GM21515 (cell line): ENCODE measurements at regions not wholly inside any gene's neighbourhood (a gene's known extent, or its start where the extent isn't known, plus 50 kb on each side); places are given as distances from the start of the nearest gene placed in this dataset.
"Not testable (repeated sequence)": the region's sequence is repeated elsewhere in the genome, so short reads cannot be mapped to it uniquely, and the experiment has no call there.

ENCODE experiments used
- ATAC-seq: cut with Tn5 transposase; IDR thresholded peaks from one replicate; pipeline ENCODE4 v1.9.1; 2021; ENCODE audit not compliant: unreplicated experiment

DNA sequence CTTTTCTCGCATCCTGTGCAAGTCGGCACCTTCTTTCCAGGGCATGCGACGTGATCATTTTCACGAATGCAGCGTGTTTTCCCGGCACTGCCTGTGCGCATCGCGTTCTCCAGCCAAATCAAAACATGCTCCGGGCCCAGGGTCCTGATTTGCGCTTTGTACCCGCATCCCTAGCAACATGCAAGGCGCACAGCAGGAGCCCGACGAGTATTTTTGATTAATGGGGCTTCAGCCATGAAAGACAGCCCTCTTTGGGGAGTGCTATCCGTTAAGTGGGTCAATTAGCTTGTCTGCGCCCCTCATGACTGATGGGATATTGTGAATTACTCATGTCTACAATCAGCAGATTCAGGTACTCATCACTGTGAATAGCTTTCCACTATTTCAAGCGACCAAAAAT is 243.3 kb upstream of the RNF32 start:
- no peak for ATAC-seq

DNA sequence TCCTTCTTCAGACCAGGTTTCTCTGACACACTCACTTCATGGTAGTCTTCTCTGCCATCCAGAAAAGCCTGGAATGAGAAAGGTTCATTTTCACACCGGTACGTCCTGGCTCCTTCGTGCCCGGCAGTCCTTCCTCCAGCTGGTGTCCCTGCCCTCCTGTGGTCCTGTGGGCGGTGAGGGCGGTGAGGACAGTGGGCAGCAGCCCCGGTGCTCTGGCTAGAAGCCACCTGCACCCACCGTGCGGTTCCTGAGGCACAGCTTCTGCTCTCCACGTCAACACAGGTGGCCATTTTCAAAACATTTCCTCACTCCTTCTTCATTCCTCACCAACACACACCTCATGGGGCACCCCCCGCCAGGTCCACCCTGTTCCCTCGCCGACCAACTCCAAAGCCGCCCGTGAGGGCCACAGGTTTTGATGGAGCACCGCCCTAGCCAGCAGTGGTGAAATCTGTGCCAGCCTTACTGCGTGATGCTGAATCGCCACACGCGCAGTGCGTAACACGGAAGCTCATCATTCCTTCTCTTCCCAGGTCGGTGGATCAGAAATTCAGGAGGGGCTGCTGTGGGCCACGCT is 251.4 kb upstream of the RNF32 start:
- no peak for ATAC-seq

DNA sequence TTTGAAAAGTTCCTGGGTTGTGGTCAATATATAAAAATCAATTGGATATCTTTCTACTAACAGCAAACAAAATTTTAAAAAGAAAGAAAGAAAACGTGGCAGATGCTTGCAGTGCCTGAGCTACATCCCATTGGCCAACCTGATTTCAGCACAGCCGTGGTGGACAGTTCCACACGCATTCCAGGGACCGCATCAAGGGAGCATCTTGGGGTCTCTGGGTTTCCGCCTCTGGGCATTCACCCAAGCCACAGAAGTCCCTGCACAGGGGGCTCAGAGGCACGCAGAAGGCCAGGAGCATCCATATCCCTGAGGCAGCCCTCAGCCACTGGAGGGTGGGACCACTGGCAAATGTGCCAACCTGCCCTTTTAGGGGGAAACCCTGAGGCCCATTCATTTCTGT is 254.5 kb upstream of the RNF32 start:
- no peak for ATAC-seq

DNA sequence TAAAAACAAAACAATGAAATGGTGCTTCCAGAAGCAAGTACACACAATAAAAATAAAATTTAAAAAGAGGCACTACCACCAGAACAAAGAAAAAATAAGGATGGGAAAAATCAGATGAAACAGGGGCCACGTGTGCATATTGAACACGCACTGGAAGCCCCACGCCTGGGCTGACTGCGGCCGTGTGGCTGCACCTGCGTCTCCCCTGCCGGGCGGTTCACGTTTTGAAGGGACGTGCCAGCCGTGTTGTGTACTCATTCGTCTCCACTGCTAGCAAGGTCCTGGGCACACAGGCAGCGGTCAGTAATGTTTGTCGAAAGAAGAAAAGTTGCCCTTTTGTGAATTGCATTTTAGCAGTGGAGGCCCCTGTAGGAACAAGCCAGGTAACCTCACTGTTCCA is 255.9 kb upstream of the RNF32 start:
- no peak for ATAC-seq

DNA sequence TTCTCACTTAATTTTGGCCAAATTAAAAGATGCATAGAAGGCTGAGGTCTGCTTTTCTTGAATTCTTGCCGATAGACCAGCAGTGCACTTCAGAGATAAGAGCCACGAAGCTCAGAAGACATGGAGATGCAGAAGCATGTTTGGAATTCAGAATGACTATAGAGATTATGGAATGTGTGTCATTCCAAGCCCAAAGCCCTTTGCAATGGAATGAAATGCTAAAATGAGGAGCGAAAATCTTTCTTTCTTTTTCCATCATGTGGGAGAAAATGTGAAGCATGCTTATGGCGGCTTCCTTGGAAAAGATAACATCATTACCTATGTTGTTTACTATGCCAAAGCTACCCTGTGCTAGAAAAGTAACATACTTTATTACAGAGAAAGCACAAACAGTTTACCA is 257.0 kb upstream of the RNF32 start:
- no peak for ATAC-seq

DNA sequence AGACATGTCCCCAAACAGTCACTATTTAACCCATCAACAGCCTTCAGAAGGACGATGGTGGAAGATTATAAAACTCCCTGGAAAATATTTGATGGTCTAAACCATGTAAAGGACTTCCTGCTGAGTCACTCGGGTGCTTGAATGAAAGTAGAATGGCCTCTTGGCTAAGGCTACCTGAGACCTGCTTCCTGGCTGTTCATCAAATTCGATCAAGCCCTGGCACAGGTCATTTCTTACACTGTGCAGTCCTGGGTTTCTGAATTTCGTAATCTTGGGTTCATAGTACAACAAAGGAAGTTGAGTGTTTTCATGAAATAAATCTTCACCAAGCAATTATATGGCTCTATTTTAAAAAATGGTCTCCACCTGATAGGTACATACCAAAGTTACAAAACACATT is 260.3 kb upstream of the RNF32 start:
- no peak for ATAC-seq

DNA sequence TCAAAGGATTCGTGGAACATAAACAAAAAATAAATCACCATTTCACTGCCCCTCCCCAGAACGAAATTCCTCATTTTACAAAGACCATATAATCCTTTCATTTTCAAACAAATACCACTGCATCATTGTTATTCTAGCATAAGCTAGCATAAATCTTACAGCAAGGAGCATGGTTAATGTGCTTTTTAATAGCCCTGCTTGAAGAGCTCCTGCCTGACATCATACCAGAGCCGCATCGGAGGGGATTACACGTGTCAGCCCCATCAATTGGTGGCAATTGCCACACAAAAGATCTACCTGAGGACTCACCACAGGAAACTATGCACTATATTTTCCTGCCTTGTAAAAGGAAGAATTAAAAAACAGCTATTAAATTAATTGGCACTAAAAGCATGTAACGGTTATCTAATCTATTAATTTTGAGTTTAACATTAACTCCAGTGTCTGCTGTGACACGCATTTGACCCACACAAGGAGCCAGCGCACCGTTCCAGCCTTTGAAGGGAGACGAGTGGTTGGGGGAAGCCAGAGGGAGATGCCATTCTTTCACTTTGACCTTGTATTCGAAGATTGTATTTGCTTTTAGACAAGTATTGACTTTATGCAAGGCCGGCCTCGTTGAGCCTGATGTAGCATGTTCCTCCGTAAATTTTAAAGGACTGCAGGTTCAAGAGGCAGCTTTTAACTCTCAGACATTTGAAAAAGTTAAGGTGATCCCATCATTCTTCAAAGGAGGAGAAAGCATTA is 261.1 kb upstream of the RNF32 start:
- ATAC-seq = no peak

DNA sequence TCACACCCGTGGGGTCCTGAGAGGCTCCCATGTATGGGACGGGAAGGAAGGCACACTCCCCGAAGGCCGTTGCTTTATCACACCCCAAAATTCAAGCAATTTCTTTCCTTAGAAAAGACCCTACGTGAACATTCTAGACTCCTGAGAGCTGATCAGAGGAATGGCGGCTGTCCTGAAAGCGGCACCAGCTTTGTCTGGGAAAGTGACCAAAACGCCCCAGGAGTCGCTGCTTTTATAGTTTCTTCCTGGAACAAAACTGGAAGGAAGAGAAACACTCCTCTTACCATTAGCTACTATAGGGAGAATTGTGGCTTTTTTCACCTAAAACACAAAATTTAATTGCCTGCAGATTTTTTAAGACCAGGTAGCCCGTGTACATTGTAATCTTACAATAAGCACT is 261.8 kb upstream of the RNF32 start:
- ATAC-seq = no peak

DNA sequence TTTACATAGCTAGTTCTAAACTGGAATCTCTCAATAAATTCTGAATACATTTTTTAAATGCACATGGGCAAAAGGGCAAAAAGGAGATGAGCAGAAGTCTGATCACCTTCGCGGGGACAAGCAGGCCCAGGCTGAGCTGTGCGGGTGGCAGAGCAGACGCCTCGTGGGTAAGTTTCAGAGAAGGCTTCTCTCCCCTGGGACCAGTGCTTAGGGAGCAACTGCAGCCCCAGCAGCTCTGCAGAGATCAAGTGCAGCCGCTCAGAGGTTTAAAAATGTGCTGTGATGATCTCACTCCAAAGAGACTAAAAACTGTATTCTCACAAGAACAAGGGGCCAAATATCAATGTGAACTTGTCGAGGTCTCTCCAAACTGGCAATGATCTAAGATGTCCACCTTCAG is 264.3 kb upstream of the RNF32 start:
- no peak for ATAC-seq

DNA sequence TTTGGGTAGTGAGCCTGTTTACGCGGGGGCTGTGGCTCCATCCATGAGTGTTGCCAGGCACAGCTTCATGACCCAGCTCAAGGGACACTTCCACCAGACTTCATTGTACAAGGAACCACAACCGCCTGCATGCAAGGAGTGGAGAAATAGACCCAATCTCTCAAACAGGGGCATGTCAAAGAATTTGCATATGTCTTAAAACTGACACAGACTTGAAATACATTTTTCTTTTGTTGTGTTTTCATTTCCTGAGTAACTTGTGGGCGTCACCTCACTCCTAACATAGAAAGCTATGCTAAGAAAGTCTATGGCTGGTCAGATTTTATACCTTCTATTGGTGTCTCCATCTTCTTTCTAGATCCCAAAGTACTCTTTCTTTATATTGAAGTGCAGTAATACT is 266.2 kb upstream of the RNF32 start:
- ATAC-seq = no peak

DNA sequence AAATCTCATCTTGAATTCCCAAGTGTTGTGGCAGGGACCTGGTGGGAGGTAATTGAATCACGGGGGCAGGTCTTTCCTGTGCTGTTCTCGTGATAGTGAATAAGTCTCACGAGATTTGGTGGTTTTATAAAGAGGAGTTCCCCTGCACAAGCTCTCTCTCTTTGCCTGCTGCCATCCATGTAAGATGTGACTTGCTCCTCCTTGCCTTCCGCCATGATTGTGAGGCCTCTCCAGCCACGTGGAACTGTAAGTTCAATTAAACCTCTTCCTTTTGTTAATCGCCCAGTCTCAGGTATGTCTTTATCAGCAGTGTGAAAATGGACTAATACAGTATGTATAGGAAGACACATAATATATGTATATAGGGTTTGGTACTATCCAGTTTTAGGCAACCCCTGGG is 270.6 kb upstream of the RNF32 start:
- not testable (repeated sequence) for ATAC-seq

DNA sequence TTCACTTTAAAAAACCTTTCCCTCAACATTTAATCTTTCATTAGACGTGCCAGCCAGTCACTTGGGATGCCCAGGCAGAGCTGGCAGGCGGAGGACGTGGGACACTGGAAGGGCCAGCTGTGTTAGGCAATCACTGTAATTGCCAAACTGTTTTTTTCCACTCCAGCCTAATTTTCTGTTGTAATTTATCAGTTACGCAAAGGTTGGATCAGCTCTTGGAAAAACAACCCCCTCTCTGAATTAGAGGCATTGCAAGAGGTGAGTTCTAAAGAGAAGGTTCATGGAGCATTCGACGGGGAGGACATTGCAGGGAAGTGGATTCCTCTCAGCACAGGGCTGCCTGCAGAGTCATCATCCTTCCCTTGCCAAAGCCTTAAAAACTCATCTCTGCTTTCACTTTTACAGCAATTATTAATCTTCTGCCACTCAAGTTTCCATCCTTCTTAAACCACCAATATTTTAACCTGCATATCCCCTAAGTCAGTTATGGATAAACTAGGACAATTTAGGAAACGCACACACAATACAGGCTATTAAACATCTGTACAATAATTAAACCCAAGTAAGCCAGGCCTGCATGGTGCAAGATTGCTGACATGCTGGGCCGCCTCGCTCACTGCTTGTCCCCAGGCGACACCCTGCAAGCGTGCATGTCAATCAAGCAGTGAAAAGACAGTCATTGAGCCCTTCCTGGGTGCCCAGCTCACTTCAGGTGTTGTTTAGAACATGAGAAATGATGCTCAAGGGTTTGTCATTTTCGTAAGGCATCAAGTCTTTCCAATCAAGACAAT is 272.3 kb upstream of the RNF32 start:
- ATAC-seq = no peak

DNA sequence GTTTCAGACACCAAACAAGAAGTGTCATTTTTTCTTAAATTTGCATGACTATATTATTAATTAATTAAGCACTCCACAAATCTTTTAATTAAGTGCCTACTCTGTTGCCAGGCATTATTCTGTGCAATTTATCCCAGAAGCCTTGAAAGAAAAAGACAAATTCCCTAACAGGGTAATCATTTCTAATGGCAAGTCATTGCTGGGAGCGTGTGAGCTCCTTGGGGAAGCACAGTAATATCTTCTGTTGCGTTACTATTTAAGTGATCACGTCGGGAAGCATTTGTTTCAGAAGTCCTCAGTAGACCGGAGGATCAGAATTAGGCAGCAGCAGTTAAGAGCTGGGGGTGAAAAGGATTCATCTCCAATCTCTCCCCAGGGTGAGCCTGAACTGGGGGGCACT is 276.8 kb upstream of the RNF32 start:
- ATAC-seq = no peak

DNA sequence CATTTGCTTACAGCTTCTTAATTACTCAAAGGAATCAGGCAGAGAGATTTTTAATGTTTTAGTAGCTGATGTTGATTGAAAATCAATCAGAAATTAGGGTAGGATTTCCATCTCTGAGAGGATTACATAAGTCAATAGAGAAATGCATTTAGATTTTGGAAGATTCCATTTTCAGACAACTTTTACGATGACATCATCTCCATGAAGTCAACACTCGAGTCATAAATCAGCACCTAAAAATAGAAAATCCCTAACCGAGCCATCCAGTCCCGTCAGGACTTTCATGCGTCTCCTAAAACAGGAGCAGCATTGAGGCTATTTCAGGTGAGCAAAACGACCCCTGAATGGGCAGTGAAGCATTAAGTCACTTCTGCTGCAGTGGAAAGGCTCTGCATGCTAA is 279.7 kb upstream of the RNF32 start:
- ATAC-seq = no peak

DNA sequence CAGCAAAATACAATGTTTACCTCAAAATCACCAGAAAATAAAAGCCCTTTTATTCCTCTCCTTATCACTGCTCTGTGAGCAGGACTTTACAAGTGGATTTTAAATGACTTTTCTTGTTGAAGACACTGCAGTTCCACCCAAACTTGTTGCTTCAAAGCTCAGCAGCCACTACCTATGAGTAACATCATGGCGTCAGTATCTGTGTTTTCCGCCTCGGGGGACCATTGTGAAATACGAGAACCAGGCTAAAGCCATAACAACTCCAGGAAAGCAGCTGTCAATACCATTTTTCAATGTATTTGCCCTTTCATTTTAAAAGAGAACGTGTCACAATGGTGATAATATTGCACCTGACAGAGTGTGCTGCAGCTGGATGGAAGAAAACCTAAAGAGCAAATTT is 284.0 kb upstream of the RNF32 start:
- ATAC-seq = no peak

DNA sequence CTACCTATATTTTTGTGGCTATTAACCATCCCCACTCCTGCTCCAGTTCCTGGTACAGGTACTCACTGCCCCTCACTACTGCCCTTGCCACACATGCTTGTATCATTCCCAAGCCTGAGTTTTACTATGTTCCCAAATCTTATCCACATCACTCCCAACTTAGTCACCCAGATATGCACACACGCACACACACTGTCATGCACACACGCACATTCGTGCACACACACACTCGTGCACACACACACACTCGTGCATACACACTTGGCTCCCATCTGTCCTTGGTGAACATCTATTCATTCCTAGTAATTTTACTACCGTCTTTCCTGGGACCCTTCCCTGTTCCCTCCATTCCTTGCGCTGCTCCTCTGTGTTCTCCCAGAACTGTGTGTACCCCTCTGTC is 287.2 kb upstream of the RNF32 start:
- ATAC-seq = no peak

DNA sequence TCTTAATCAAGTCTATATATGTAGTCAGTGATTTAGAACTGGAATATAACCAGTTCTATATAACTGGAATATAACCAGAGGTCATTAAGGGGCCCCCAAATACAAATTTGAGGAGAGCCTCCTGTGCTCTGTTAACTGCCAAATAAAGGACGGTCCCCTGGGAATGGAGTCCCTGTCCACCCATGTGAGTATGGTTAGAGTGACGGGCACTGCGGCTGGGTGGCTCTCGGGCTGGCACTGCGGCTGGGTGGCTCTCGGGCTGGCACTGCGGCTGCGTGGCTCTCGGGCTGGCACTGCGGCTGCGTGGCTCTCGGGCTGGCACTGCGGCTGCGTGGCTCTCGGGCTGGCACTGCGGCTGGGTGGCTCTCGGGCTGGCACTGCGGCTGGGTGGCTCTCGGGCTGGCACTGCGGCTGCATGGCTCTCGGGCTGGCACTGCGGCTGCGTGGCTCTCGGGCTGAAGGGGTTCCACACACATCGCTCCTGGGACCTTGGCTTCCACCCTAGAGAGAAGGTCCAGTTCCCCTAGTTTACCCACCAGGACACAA is 292.8 kb upstream of the RNF32 start:
- ATAC-seq = not testable (repeated sequence)

DNA sequence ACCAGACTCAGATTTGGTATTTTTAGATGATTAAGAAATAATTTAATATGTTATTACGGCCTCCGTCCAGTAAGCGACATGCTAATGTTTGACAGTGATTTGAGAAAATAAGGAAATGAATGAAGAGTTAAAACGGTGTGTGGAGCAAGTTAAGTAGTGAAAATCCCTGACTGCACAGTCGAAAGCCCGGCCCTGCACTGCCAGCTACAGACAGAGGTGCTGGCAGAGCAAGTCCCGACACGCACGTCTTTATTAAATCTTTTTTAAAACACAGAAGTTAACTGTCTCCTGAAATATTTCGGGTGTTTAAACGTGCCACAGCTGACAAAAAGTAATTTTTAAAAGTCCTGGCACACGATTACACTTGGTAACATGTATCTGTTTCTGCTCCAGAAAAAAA is 293.4 kb upstream of the RNF32 start:
- no peak for ATAC-seq

DNA sequence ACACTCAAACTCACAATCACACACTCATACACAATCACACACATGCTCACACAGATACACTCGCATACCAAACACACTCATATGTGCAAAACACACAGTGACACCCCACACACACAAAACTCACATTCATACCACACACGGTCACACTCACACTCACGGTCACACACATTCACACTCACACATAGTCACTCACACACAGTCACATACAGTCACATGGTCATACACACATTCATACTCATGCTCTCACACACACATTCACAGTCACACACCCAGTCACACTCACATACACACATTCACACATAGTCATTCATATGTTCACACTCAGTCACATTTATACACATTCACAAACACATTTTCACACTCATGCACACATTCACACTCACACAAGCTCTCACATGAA is 296.0 kb upstream of the RNF32 start:
- no peak for ATAC-seq

DNA sequence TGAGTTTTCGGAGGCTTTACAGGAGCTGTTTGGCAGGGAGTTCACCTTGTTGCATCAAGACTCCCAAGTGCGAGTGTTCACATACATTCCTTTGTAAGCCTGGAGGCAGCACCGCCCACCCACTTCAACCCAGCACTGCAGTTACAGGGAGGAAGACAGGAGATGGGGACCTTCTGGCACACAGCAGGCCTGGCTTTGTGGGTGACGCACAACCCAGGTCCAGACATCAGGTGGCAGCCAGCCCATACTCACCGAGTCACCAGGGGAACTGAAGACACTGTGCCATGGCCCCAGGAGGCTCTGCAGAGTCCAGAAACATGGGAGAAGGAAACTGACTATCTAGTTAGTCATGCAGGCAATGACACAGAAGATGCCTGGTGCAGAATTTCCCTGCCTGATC is 305.9 kb upstream of the RNF32 start:
- ATAC-seq = no peak

DNA sequence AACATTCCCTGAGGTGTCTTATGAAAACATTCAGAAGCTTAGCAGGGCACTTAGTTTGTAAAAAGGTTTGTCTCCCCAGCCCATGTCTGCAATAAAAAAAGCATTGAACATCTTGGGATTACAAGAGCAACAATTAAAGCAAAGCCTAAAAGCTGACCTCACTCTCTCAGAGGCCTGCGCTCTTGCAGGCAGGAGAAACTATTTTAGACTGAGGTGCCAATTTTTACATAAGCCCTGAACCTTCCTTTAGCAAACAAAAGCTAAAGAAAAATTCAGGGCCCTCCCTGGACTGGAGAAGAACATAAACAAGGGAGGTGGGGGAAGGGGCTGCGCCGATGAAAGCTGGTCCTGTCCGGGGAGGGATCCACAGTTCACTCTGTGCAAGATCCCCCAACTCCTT is 312.7 kb upstream of the RNF32 start:
- ATAC-seq = no peak

DNA sequence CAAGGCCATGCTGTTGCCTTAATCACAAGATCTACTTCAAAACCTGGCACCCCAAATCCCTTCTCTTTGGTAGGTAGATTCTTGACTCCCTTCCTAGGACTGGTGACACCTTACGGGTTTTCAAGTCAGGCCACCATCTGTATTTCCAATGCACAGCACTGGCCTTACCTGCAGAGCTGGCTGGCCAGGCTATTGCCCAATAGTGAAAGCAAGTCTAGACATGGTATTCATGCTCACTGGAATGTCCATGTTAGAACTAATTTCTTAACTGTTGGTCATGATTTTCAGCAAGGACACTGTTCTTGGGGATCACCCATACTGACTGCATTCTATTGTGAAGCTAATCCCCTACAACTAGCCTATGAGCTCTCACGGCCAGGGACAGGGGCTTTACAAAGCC is 313.1 kb upstream of the RNF32 start:
- ATAC-seq = no peak
